HG02678 (cell line): ENCODE measurements at regions not wholly inside any gene's neighbourhood (a gene's known extent, or its start where the extent isn't known, plus 50 kb on each side); places are given as distances from the start of the nearest gene placed in this dataset.
"Not testable (repeated sequence)": the region's sequence is repeated elsewhere in the genome, so short reads cannot be mapped to it uniquely, and the experiment has no call there.

Experiments used
- ATAC-seq: cut with Tn5 transposase; IDR thresholded peaks from one replicate; pipeline ENCODE4 v1.9.1; 2021; ENCODE audit warnings: mild to moderate bottlenecking, moderate library complexity; ENCODE audit not compliant: unreplicated experiment

GRCh38 chr21:18117176-18117575 is 127.5 kb upstream of the CHODL start:
- ATAC-seq = no peak

DNA sequence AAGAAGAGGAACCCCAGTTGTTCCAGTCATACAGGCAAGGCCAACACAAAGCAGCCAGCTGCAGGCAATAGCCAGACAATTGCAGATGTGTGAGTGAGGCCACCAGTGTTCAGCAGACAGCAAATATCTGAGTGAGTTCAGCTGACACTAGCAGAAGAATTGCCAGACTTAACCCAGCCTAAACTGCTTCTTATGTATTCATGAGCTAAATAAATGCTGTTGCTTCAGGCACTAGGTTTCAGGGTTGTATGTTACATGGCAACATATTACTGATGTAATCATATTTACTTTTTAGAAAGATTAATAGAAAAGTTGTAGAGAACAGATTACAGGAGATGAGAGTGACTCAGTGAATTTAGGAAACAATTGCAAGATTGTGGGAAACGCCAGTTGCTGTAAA is 129.8 kb upstream of the CHODL start:
- no peak for ATAC-seq

DNA sequence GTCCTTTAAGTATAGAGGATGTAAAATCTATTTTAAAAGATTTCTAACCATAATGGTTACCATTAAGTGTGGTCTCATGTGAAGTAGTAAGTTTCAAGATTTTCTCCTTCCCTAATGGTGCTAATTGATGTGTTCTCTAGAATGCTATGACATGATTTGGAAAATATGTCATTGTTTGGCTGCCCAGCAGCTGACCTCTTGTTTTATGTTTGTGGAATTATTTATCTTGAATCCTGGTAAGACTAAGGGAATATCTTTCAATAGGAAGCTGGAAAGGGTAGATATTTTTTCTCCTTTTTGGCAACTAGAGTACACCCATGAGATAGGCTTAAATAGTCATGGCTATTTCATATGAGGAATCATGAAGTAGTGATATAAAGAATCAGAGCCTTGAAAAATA is 139.8 kb upstream of the CHODL start:
- no peak for ATAC-seq

DNA sequence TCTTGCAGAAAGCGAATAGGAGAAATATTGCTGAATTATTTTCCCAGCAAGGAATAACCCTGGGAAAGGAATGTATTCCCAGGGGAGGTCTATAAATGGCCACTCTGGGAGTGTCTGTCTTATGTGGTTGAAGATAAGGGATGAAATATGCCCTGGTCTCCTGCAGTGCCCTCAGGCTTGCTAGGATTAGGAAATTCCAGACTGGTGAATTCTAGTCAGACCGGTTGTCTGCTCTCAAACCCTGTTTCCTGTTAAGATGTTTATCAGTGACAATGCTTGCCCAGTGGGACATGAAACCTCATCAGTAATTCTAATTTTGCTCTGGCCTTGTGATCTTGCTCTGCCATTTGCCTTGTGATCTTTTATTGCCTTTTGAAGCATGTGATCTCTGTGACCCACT is 148.2 kb upstream of the CHODL start:
- not testable (repeated sequence) for ATAC-seq

- ATAC-seq = no peak
Measured at GRCh38 chr21:18089786-18090185, 154.8 kb upstream of the CHODL start.

DNA sequence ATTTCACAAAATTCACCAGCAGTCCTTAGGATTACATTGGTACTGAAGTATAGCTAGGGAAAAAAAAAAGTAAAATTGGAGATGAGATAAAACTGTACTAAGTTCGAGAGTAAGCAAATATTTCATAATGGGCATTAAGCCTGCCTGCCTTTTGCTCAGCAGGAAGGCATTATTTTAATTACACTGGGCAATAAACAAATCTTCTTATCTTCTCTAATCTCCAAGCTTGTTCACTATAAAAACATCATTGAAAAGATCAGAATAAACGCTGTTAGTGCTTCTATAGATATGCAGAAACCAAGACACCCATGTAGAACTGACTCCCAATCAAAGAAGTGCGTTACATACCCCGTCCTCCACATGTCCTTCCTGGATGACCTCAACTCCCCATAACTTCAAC is 174.2 kb upstream of the CHODL start:
- no peak for ATAC-seq

- no peak for ATAC-seq
Measured at GRCh38 chr21:18069875-18070274, 174.8 kb upstream of the CHODL start.

DNA sequence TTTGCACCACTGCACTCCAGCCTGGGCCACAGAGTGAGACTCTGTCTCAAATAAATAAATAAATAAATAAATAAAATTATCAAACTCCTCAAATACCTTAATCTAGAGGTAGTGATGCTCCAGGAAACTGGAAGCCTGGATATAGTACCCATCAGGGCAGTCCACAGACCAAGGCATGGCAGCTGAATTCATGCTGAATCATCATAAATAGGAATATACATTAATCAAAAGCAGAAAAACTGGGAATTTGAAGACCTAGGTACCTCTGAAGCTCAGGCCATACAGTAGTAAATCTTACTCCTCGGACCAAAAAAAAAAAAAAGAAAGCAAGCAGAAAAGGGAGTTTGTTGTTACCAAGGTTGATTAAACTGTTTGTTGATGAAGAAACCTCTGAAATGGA is 184.2 kb upstream of the CHODL start:
- ATAC-seq = no peak

DNA sequence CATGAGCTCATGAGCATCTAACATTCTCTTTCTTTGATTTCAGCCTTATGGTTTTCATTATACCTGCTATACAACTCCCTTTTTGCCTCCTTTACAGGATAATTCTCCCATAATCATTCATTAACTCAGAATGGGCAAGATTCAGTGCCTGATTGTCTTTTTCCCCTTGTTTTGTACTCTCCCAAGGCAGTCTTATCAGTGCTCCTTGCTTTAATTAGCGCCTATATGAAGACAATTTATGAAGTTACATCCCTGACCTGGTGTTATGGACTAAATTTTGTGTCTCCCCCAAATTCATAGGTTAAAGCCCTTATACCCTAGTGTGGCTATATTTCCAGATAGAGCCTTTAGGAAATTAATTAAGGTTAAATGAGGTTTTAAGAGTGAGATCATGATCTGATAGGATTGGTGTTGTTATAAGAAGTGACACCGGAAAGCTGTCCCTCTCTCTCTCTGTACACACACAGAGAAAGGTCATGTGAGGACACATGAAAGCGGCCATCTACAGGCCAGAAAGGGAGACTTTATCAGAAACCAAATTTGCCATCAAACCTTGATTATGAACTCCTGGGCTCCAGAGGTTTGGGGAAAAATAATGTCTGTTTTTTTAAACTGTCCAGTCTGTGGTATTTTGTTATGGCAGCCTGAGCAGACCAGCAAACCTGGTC is 185.8 kb upstream of the CHODL start:
- no peak for ATAC-seq

DNA sequence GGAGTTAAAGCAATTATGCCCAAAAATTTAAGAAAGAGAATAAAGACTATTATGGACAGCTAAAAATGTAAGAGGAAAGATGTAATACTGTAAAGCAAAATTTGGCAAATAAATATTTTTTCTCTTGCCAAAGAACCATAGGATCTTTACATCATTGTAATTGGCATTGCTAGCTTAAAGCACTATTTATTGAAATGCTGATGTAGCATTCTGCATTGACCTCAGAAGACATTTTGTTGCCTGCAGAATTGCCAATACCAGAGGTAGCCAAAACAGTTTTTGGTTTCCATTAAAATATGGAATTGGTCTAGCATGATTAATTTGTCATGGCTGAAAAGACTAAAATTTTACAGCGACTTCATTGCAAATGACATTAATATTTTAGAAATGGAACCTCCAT is 191.5 kb upstream of the CHODL start:
- no peak for ATAC-seq

- no peak for ATAC-seq
Measured at GRCh38 chr21:18049461-18049860, 195.2 kb upstream of the CHODL start.

DNA sequence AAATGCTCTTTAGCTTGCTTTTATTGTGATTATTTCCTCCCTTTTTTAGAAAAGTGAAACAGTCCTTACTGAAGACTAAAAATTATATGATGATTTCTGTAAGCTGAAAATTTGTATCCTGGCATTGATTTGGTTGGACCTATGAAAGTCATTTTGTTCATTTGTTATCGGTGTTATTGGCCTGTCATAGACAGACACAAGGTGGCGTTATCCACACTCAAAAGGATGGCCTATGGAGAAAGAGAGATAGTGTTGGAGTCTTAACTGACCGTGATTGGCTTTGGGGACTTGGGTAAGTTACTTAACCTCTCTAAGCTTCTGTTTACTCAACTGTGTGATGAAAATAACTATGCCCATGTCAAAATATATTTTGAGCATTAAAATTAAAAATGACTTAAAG is 203.6 kb upstream of the CHODL start:
- peak; percentile 64 for ATAC-seq

DNA sequence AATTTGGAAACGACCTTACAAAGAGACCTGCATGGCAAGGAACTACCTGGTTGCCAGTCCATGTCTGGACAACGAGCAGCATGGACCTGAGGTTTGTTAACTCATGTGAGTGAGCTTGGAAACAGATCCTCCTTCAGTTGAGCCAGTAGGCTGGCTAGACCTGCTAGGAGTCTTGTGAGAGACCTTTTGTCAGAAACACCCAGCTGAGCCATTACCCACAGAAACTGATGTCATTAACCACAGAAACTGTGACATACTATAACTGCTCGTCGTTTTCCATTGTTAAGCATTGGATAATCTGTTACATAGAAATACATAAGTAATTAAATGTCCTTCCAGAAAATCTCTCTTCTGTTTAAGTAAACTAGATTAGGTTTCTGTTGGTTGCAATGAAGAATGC is 211.1 kb upstream of the C21orf91 start:
- ATAC-seq = peak; percentile 79

DNA sequence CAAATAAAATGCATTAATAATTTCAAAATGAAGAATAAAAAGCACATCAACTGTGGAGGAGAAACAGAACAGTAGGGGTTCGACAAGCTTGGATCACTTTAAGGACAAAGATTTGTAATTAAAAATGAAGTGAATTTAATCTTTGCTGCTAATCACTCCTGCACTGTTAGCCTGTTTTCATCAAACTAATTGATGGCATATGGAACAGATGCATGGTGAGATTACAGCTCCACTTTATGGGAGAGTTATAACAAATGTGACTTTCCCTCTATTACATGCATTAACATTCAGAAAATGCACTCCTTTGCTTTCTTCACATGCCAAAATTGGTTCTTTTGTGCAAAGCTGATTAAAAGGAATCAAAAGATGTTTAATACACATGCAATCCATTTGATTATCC is 207.2 kb upstream of the C21orf91 start:
- ATAC-seq = no peak

- ATAC-seq = no peak
Measured at GRCh38 chr21:18023711-18024110, 204.6 kb upstream of the C21orf91 start.

DNA sequence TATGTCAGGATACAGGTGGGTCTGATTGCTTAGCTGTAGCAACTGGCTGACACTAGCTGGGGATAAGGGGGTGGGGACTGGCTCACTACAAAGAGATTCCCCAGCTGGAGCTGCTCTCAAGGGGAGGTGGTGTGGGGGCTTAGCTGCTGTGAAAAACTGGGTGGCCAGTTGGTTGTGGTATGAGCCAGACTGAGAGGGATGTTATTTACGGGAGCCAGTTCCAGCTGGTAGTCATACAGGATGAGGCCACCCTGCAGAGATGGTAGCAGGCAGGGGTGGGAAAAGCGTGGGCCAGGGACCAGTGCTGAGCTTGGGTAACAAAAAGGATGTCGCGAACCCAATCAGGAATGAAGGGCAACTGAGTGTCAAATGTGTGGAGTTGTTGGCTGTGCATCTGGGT is 204.0 kb upstream of the C21orf91 start:
- ATAC-seq = no peak

DNA sequence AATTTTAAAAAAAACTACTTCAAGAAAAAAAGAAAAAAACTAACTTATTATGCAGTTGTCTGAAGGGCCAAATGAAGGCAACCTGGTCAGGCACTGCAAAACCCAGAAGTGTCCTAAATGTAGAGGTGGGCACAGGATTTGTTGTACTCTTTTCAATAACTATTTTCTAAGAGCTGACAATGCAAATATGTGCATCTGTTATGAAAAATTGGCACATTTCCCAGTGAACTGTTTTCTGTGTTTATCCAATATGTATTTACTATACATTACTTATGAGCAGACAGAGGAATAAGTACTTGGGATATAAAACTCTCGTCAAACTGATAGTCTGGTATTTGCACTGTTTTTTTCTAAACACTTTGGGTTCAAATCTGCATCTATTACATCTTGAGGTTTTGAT is 188.0 kb upstream of the C21orf91 start:
- ATAC-seq = no peak

DNA sequence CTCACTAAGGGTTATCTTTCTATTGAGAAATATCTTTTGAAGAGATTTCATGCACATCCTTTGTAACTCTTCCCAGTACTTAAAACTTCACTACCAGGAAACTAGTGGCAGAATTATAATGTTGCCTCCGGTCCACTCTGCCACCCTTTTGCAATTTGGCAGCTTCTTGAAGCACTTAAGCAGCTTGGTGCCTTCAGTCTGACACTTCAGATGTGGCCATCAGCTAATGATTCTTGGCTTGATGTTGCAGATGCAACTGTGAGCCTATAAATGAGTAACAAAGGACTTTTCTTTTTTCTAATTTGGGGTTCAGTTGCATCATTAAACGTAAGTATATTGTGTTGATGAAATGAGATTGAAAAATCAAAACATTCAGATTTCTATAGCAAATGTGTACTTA is 187.5 kb upstream of the C21orf91 start:
- no peak for ATAC-seq

- no peak for ATAC-seq
Measured at GRCh38 chr21:18002393-18002792, 183.2 kb upstream of the C21orf91 start.

DNA sequence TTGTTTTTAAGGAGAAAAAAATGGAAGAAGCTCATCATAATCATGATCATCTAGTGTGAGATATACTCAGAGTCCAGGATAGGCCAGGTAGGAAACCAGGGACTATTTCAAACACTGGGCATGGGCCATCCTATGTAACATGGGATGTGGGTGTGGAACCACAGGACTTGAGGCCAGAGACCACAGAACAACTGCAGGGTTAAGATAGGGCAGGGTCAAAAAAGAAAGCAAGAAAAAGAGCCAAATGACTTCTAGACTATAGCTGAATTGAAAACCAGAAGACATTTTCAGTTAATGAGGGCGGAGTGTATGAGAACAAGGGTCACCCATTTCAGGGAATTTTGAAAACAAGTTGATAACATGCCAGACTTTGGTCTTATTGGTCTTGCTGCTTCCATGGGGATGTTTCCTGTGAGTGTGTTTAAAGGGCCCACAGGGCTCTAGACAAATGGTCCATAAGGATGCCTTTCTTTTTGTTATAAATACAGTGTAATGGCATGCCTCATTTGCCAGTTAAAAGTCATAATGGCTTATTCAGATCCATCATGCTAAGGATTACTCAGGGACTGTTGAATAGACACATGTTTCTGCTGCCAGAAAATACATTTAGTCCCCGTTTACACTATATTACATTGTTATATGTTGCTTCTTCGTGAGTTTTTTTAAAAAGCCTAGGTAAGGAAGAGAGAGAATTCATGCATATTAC is 182.0 kb upstream of the C21orf91 start:
- ATAC-seq = no peak

- ATAC-seq = not testable (repeated sequence)
Measured at GRCh38 chr21:17998599-17998998, 179.4 kb upstream of the C21orf91 start.

- ATAC-seq = no peak
Measured at GRCh38 chr21:17989780-17990179, 170.6 kb upstream of the C21orf91 start.

- no peak for ATAC-seq
Measured at GRCh38 chr21:17988102-17988437, 168.9 kb upstream of the C21orf91 start.
